Right lobe of liver (tissue), 4 donors: ENCODE measurements at regions not wholly inside any gene's neighbourhood (a gene's known extent, or its start where the extent isn't known, plus 50 kb on each side); places are given as distances from the start of the nearest gene placed in this dataset.

ENCODE experiments used
- CTCF ChIP-seq, 4 donors: fragments of 200-600 bp in 3 of 4; fragments of 450-650 bp in 1 of 4; IDR thresholded peaks; one replicate each; pipeline versions ENCODE4 v1.5.1 to v1.8.0; 2016 to 2022; ENCODE audit warnings: antibody characterized with exemption in 4 of 4, mild to moderate bottlenecking in 2 of 4
- POLR2A ChIP-seq: fragments of 450-650 bp; IDR thresholded peaks from one replicate; pipeline ENCODE4 v1.6.1; 2017; ENCODE audit warnings: antibody characterized with exemption, mild to moderate bottlenecking
- donor health status: DM: no; HTN: no; CAD: no.
- donor health status: DM: no; HTN: no; CAD: no.
- donor health status: DM: no; HTN: yes; CAD: no.

- TF ChIP-seq CTCF (IDR thresholded peaks at IDR 0.05) (no peak), POLR2A (no peak)
Observed at GRCh38 chr2:216556202-216556601, 57.6 kb downstream of the RPL37A start.
